WTC11 (cell line): ENCODE measurements at regions not wholly inside any gene's neighbourhood (a gene's known extent, or its start where the extent isn't known, plus 50 kb on each side); places are given as distances from the start of the nearest gene placed in this dataset.

Experiments
- GABPB1 ChIP-seq: sonication (generic); formaldehyde crosslinking; IDR thresholded peaks from 2 replicates; pipeline ENCODE4 v1.8.1; 2023; ENCODE audit warnings: mild to moderate bottlenecking, missing genetic modification reagents
- TF ChIP-seq, protein P1 (sequence below): fragments of 200-600 bp; IDR thresholded peaks from 2 replicates; pipeline ENCODE4 v1.8.0; 2022; ENCODE audit warnings: antibody characterized with exemption

DNA sequence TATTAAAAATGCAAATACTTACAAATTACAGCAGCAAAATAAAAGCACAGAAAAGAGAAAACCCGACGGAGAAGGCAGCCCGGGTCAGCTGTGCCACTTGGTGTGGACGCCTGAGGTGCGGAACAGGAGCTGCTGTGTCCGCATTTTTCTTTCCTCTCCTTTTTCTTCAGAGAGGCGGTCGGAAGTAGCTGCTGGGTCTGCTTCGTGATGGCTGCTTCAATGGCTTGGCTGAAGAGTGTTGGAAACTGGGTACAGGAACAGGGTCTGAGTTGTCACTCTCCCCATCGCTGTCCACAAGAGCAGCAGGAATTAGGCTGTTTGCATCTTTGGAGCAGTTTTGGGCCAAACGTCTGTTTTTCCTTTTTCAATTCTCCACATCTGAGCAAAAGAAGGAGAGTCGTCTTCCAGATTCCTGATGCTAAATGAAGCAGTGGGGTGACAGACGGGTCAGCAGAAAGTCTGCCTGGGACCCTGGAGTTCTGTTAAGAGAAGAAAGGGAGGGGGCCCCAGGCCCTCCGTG, 53.5 kb upstream of the ARL8B start:
- TF ChIP-seq, protein P1, sequence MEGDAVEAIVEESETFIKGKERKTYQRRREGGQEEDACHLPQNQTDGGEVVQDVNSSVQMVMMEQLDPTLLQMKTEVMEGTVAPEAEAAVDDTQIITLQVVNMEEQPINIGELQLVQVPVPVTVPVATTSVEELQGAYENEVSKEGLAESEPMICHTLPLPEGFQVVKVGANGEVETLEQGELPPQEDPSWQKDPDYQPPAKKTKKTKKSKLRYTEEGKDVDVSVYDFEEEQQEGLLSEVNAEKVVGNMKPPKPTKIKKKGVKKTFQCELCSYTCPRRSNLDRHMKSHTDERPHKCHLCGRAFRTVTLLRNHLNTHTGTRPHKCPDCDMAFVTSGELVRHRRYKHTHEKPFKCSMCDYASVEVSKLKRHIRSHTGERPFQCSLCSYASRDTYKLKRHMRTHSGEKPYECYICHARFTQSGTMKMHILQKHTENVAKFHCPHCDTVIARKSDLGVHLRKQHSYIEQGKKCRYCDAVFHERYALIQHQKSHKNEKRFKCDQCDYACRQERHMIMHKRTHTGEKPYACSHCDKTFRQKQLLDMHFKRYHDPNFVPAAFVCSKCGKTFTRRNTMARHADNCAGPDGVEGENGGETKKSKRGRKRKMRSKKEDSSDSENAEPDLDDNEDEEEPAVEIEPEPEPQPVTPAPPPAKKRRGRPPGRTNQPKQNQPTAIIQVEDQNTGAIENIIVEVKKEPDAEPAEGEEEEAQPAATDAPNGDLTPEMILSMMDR, result no peak
- no peak for TF ChIP-seq GABPB1 (CRISPR knock-in tag)
